Neural cell (in vitro differentiated cells): ENCODE measurements at regions not wholly inside any gene's neighbourhood (a gene's known extent, or its start where the extent isn't known, plus 50 kb on each side); places are given as distances from the start of the nearest gene placed in this dataset.

Experiments
- CTCF ChIP-seq: fragments of 450-650 bp; IDR thresholded peaks from 2 replicates; pipeline ENCODE4 v1.5.1; 2014; ENCODE audit warnings: antibody characterized with exemption, mild to moderate bottlenecking, moderate library complexity; ENCODE audit not compliant: poor library complexity, severe bottlenecking
- SMC3 ChIP-seq: fragments of 450-650 bp; conservative IDR thresholded peaks from 2 replicates; pipeline ENCODE4 v1.6.1; 2014; ENCODE audit warnings: antibody characterized with exemption, mild to moderate bottlenecking, moderate library complexity; ENCODE audit not compliant: poor library complexity

DNA sequence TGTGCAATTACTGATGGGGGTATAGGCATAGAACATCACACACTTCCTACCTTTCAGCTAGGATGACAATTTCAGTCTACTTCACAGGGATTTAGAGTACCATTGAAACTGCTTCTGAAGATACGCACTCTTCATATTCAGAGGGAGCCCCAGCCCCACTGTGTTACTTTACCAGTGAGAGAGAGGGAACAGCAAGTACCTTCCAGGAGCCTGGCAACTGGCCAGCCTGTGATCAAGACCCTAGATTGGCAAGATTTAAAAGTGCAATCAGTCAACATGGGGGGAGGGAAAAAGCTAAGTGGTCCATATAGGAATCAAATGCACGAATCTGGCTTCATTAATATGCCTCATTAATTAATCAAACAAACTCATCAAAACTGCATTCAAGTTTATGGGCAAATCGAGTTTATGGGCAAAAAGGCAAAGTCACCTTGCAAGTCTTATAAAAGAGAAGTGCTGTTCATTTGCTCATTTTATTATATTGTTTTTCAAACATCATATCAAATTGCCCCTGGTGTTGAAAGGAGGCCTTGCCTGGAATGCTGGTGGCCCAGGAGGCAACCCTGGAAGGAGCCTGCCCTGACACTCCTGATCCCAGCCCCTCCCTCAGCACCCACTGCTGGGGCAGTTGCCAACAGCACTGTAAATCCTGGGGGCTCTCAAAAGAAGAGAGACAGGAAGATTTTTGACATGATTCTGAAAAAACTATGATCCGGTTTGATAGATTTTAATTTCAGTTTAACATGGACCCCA, 184.9 kb upstream of the DPT start:
- no peak for TF ChIP-seq SMC3
- no peak for TF ChIP-seq CTCF
